ENCODE measurements at regions not wholly inside any gene's neighbourhood (a gene's known extent, or its start where the extent isn't known, plus 50 kb on each side); places are given as distances from the start of the nearest gene placed in this dataset.

DNA sequence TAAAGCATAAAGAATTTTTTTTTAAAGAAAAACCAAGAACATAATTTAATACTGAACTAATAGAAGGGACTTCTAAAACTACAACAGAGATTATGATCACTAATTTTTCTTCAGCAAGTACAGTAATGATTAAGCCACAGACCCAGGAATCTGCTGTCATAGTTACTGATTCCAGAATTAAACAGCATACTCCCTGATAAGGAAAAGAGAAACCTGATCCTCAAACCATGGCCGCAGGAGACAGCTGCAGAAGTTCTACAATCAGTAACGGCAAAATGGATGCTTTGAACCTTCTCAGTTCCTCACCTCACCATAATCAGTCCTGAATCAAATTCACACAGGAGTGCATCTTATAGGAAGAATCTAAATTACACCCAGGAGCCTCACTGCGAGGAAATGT is 939.0 kb upstream of the SLITRK1 start:
- TF ChIP-seq POLR2AphosphoS5 (IDR thresholded peaks at IDR 0.05; ENCODE audit: low read depth, low read length) (no peak), POLR2A (IDR thresholded peaks at IDR 0.05; ENCODE audit: low read depth, low read length) (no peak), TAF1 (IDR thresholded peaks at IDR 0.05; ENCODE audit: low read depth, low read length) (no peak), PAX5 (IDR thresholded peaks at IDR 0.05; ENCODE audit: insufficient read depth, low read length, severe bottlenecking) (no peak), SPI1 (IDR thresholded peaks at IDR 0.05; ENCODE audit: low read depth, low read length) (no peak), POU2F2 (IDR thresholded peaks at IDR 0.05; ENCODE audit: low read depth, low read length) (no peak)

Measured in GM12891 (cell line).